ENCODE measurements at regions not wholly inside any gene's neighbourhood (a gene's known extent, or its start where the extent isn't known, plus 50 kb on each side); places are given as distances from the start of the nearest gene placed in this dataset.
A peak's percentile ranks its signal among the peaks of the same experiment; 100 is the strongest.
"Not testable (repeated sequence)": the region's sequence is repeated elsewhere in the genome, so short reads cannot be mapped to it uniquely, and the experiment has no call there.

GRCh38 chr5:87141544-87141943 is 126.1 kb upstream of the RASA1 start:
- no peak for TF ChIP-seq CTCF (IDR thresholded peaks at IDR 0.05)
- H3K36me3 Mint-ChIP-seq (ENCODE audit: low read depth): no peaks in the 10 kb centered on the region
- H3K4me3 Mint-ChIP-seq: no peak overlapping the region
- H3K27ac Mint-ChIP-seq: no peak overlapping the region
- intact Hi-C loops (cut with micrococcal nuclease): no loop called here
- ATAC-seq (no peak), DNase-seq (no peak)
- no peaks in the 10 kb centered on the region for H3K27me3 Mint-ChIP-seq
- CTCF ChIA-PET: no interaction called here
- POLR2A ChIA-PET: no interaction called here
- peaks cover 6% of the 10 kb centered on the region for H3K4me1 Mint-ChIP-seq (ENCODE audit: low read depth)
- no peaks in the 10 kb centered on the region for H3K9me3 Mint-ChIP-seq

GRCh38 chr5:87145853-87146252 is 121.8 kb upstream of the RASA1 start:
- ATAC-seq; intact Hi-C loops (cut with micrococcal nuclease); H3K4me3 Mint-ChIP-seq; H3K9me3 Mint-ChIP-seq; H3K36me3 Mint-ChIP-seq (ENCODE audit: low read depth); DNase-seq; CTCF ChIA-PET; POLR2A ChIA-PET; H3K27me3 Mint-ChIP-seq; H3K4me1 Mint-ChIP-seq (ENCODE audit: low read depth); H3K27ac Mint-ChIP-seq: not testable (repeated sequence)

GRCh38 chr5:87147441-87147840 is 120.2 kb upstream of the RASA1 start:
- CTCF ChIA-PET: interaction anchor here (1.2 to 1.6 kb wide), 2 partner anchors 13 to 48 kb away, joined by 3 to 4 read pairs; no protein-coding TSS in a partner anchor
- Mint-ChIP-seq H3K9me3 (no peaks in the 10 kb centered on the region), H3K36me3 (ENCODE audit: low read depth) (no peaks in the 10 kb centered on the region), H3K27ac (no peak overlapping the region), H3K27me3 (no peaks in the 10 kb centered on the region), H3K4me1 (ENCODE audit: low read depth) (peaks cover 6% of the 10 kb centered on the region), H3K4me3 (no peak overlapping the region)
- TF ChIP-seq CTCF (IDR thresholded peaks at IDR 0.05): no peak
- ATAC-seq (no peak), DNase-seq (no peak)
- intact Hi-C loops (cut with micrococcal nuclease): no loop called here
- POLR2A ChIA-PET: interaction anchor here (1.4 kb wide), 1 partner anchor 9 kb away, joined by 4 read pairs; no protein-coding TSS in a partner anchor

GRCh38 chr5:87150630-87151029 is 117.1 kb upstream of the RASA1 start:
- no peaks in the 10 kb centered on the region for H3K9me3 Mint-ChIP-seq
- no peaks in the 10 kb centered on the region for H3K27me3 Mint-ChIP-seq
- DNase-seq (no peak), ATAC-seq (no peak)
- no peak overlapping the region for H3K4me3 Mint-ChIP-seq
- no peak overlapping the region for H3K27ac Mint-ChIP-seq
- no peaks in the 10 kb centered on the region for H3K36me3 Mint-ChIP-seq (ENCODE audit: low read depth)
- POLR2A ChIA-PET: no interaction called here
- intact Hi-C loops (cut with micrococcal nuclease): no loop called here
- peaks cover 6% of the 10 kb centered on the region for H3K4me1 Mint-ChIP-seq (ENCODE audit: low read depth)
- TF ChIP-seq CTCF (IDR thresholded peaks at IDR 0.05): no peak
- CTCF ChIA-PET: interaction anchor here (1.5 kb wide), 1 partner anchor 15 kb away, joined by 3 read pairs; no protein-coding TSS in a partner anchor

- intact Hi-C loops (cut with micrococcal nuclease): no loop called here
- ChIA-PET POLR2A (no interaction called here), CTCF (interaction anchor here (1.5 kb wide), 1 partner anchor 14 kb away, joined by 3 read pairs; no protein-coding TSS in a partner anchor)
- TF ChIP-seq CTCF (IDR thresholded peaks at IDR 0.05): no peak
- peaks cover 6% of the 10 kb centered on the region for H3K4me1 Mint-ChIP-seq (ENCODE audit: low read depth)
- peak; percentile 30 for ATAC-seq
- no peaks in the 10 kb centered on the region for H3K36me3 Mint-ChIP-seq (ENCODE audit: low read depth)
- no peaks in the 10 kb centered on the region for H3K27me3 Mint-ChIP-seq
- H3K9me3 Mint-ChIP-seq: no peaks in the 10 kb centered on the region
- H3K27ac Mint-ChIP-seq: no peak overlapping the region
- no peak for DNase-seq
- H3K4me3 Mint-ChIP-seq: no peak overlapping the region
Measured at GRCh38 chr5:87151547-87151946, 116.1 kb upstream of the RASA1 start.

GRCh38 chr5:87152886-87153285 is 114.8 kb upstream of the RASA1 start:
- no peaks in the 10 kb centered on the region for H3K9me3 Mint-ChIP-seq
- no peak for ATAC-seq
- DNase-seq: no peak
- no peaks in the 10 kb centered on the region for H3K27me3 Mint-ChIP-seq
- H3K4me1 Mint-ChIP-seq (ENCODE audit: low read depth): peaks cover 6% of the 10 kb centered on the region
- intact Hi-C loops (cut with micrococcal nuclease): no loop called here
- no peak for TF ChIP-seq CTCF (IDR thresholded peaks at IDR 0.05)
- H3K4me3 Mint-ChIP-seq: no peak overlapping the region
- POLR2A ChIA-PET: no interaction called here
- CTCF ChIA-PET: interaction anchor here (1.9 kb wide), 1 partner anchor 21 kb away, joined by 4 read pairs; no protein-coding TSS in a partner anchor
- no peak overlapping the region for H3K27ac Mint-ChIP-seq
- no peaks in the 10 kb centered on the region for H3K36me3 Mint-ChIP-seq (ENCODE audit: low read depth)
